H1 (cell line): ENCODE measurements at regions not wholly inside any gene's neighbourhood (a gene's known extent, or its start where the extent isn't known, plus 50 kb on each side); places are given as distances from the start of the nearest gene placed in this dataset.

Experiments used
- CTCF ChIA-PET: fragments of 300-600 bp; sonication (Branson Sonifier 250); formaldehyde crosslinking; loops from one replicate; lab custom pipeline; 2021; ENCODE audit not compliant: partially characterized antibody; lab: Charles Lee
- POLR2A ChIA-PET: fragments of 300-600 bp; sonication (Branson Sonifier 250); formaldehyde crosslinking; loops from one replicate; lab custom pipeline; 2021; ENCODE audit warnings: inconsistent platforms; ENCODE audit not compliant: partially characterized antibody; lab: Charles Lee
- DNase-seq, 2 experiments: peaks; one replicate each; pipeline versions ENCODE4 v3.0.0 to v3.0.0-alpha.2; 2010 to 2022; ENCODE audit warnings: low spot score in 2 of 2, low read depth in 1 of 2, mixed read lengths in 1 of 2
- FAIRE-seq: peaks from 2 replicates; lab custom pipeline; 2011; peaks lifted over from hg19 to GRCh38; lab: Jason Lieb, UNC
- H2AFZ ChIP-seq: 2 replicates; pipeline ENCODE4 v1.8.1; 2012; ENCODE audit warnings: low read length, inconsistent platforms
- H2AK5ac ChIP-seq: 2 replicates; pipeline ENCODE4 v1.6.1; 2013; ENCODE audit warnings: low read depth, low read length
- H2BK120ac ChIP-seq: replicated peaks from 2 replicates; pipeline ENCODE3; 2013; ENCODE audit warnings: low read depth, low read length, inconsistent platforms
- H2BK12ac ChIP-seq: 2 replicates; pipeline ENCODE4 v1.6.1; 2013; ENCODE audit warnings: low read depth, low read length
- H2BK15ac ChIP-seq: 2 replicates; pipeline ENCODE4 v1.6.1; 2013; ENCODE audit warnings: low read length
- H2BK20ac ChIP-seq: 2 replicates; pipeline ENCODE4 v1.6.1; 2013; ENCODE audit warnings: low read length
- H2BK5ac ChIP-seq: 2 replicates; pipeline ENCODE4 v1.6.1; 2013; ENCODE audit warnings: low read depth, low read length
- H3K14ac ChIP-seq: 2 replicates; pipeline ENCODE4 v1.6.1; 2013; ENCODE audit warnings: inconsistent platforms; ENCODE audit not compliant: insufficient read length
- H3K18ac ChIP-seq: 2 replicates; pipeline ENCODE4 v1.6.1; 2013; ENCODE audit warnings: low read length; ENCODE audit errors: extremely low read depth
- H3K23ac ChIP-seq: 2 replicates; pipeline ENCODE4 v1.6.1; 2013; ENCODE audit warnings: inconsistent platforms; ENCODE audit not compliant: insufficient read length
- H3K23me2 ChIP-seq: 2 replicates; pipeline ENCODE4 v1.6.1; 2013; ENCODE audit warnings: low read depth, low read length
- H3K27ac ChIP-seq: 2 replicates; pipeline ENCODE4 v1.6.1; 2011; ENCODE audit warnings: low read depth, low read length, inconsistent platforms
- H3K27me3 ChIP-seq, 4 experiments: replicated peaks in 1 of 4; 1 replicate in 1 of 4; 2 replicates in 3 of 4; pipeline versions ENCODE4 v1.6.1 to v1.8.1; 2011 to 2013; ENCODE audit warnings: low read length in 3 of 4, mild to moderate bottlenecking in 3 of 4, inconsistent platforms in 2 of 4, mixed read lengths in 2 of 4, moderate library complexity in 1 of 4; ENCODE audit not compliant: control insufficient read depth in 3 of 4, insufficient read depth in 3 of 4; ENCODE audit errors: extremely low read depth in 1 of 4
- H3K36me3 ChIP-seq, 4 experiments: 2 replicates each; pipeline versions ENCODE4 v1.6.1 to v1.8.1; 2011 to 2013; ENCODE audit warnings: mild to moderate bottlenecking in 4 of 4, low read length in 3 of 4, moderate library complexity in 2 of 4, control low read depth in 1 of 4, inconsistent platforms in 1 of 4; ENCODE audit not compliant: insufficient read depth in 4 of 4, control insufficient read depth in 2 of 4
- H3K4ac ChIP-seq: replicated peaks from 2 replicates; pipeline ENCODE3; 2013; ENCODE audit warnings: low read length, low read depth, mixed read lengths, inconsistent platforms; ENCODE audit not compliant: insufficient read length
- H3K4me1 ChIP-seq, 4 experiments: replicated peaks in 1 of 4; 1 replicate in 1 of 4; 2 replicates in 3 of 4; pipeline versions ENCODE4 v1.6.1 to v1.8.1; 2011 to 2013; ENCODE audit warnings: low read length in 3 of 4, inconsistent platforms in 2 of 4, mixed read lengths in 1 of 4; ENCODE audit not compliant: insufficient read depth in 4 of 4, control insufficient read depth in 3 of 4
- H3K4me2 ChIP-seq, 2 experiments: 2 replicates each; pipeline versions ENCODE4 v1.6.1 to v1.8.1; 2011 to 2013; ENCODE audit warnings: low read depth in 2 of 2, low read length in 2 of 2, control low read depth in 1 of 2, inconsistent platforms in 1 of 2, mild to moderate bottlenecking in 1 of 2; ENCODE audit not compliant: insufficient read depth in 1 of 2
- H3K4me3 ChIP-seq, 4 experiments: fragments of 200-600, 300-600 bp in 1 of 4; sonication (generic), shearing (Covaris generic), sonication (Bioruptor Twin) in 1 of 4; 2 replicates each; pipeline versions ENCODE4 v1.5.1 to v1.8.1; 2011 to 2016; ENCODE audit warnings: low read length in 4 of 4, low read depth in 3 of 4, control low read depth in 2 of 4, inconsistent platforms in 2 of 4, mild to moderate bottlenecking in 2 of 4, mixed read lengths in 1 of 4, moderate library complexity in 1 of 4; ENCODE audit not compliant: insufficient read depth in 2 of 4; ENCODE audit errors: extremely low read depth in 1 of 4
- H3K56ac ChIP-seq: replicated peaks from 2 replicates; pipeline ENCODE3; 2013; ENCODE audit warnings: low read depth, mild to moderate bottlenecking, mixed read lengths, low read length, inconsistent platforms; ENCODE audit not compliant: insufficient read length
- H3K79me1 ChIP-seq: 2 replicates; pipeline ENCODE4 v1.6.1; 2013; ENCODE audit warnings: low read depth, low read length, control low read depth
- H3K79me2 ChIP-seq, 2 experiments: 2 replicates each; pipeline versions ENCODE4 v1.6.1 to v1.8.1; 2012 to 2013; ENCODE audit warnings: low read length in 2 of 2, mild to moderate bottlenecking in 2 of 2, inconsistent platforms in 1 of 2; ENCODE audit not compliant: insufficient read depth in 2 of 2, control insufficient read depth in 1 of 2
- H3K9ac ChIP-seq, 4 experiments: replicated peaks in 1 of 4; 1 replicate in 1 of 4; 2 replicates in 3 of 4; pipeline versions ENCODE4 v1.6.1 to v1.8.1; 2011 to 2013; ENCODE audit warnings: low read depth in 3 of 4, low read length in 3 of 4, control low read depth in 2 of 4, mild to moderate bottlenecking in 2 of 4, moderate library complexity in 2 of 4, inconsistent platforms in 1 of 4; ENCODE audit errors: extremely low read depth in 1 of 4
- H3K9me3 ChIP-seq, 2 experiments: 2 replicates each; pipeline versions ENCODE4 v1.6.1 to v1.8.1; 2012 to 2013; ENCODE audit warnings: mild to moderate bottlenecking in 2 of 2, moderate library complexity in 2 of 2, control low read depth in 1 of 2, inconsistent platforms in 1 of 2, low read depth in 1 of 2, low read length in 1 of 2, mixed read lengths in 1 of 2; ENCODE audit not compliant: insufficient read depth in 2 of 2
- H4K20me1 ChIP-seq, 2 experiments: replicated peaks in 1 of 2; 2 replicates each; pipeline versions ENCODE3 to v1.8.1; 2011 to 2013; ENCODE audit warnings: inconsistent platforms in 2 of 2, low read length in 2 of 2, mild to moderate bottlenecking in 1 of 2; ENCODE audit not compliant: insufficient read depth in 2 of 2, control insufficient read depth in 1 of 2
- H4K5ac ChIP-seq: 2 replicates; pipeline ENCODE4 v1.6.1; 2013; ENCODE audit warnings: low read length, low read depth, mixed read lengths, inconsistent platforms; ENCODE audit not compliant: insufficient read length
- H4K8ac ChIP-seq: 2 replicates; pipeline ENCODE4 v1.8.0; 2013; ENCODE audit warnings: mild to moderate bottlenecking, moderate library complexity, low read length, inconsistent platforms; ENCODE audit not compliant: insufficient read depth; ENCODE audit errors: extremely low read depth
- H4K91ac ChIP-seq: replicated peaks from 2 replicates; pipeline ENCODE3; 2013; ENCODE audit warnings: low read length, mixed read lengths, inconsistent platforms; ENCODE audit not compliant: insufficient read length
- BACH1 ChIP-seq: IDR thresholded peaks from 2 replicates; pipeline ENCODE4 v1.6.1; 2012; ENCODE audit warnings: low read length, improper control_type of control experiment
- BRCA1 ChIP-seq: IDR thresholded peaks from 2 replicates; pipeline ENCODE4 v1.6.1; 2012; ENCODE audit warnings: low read depth, low read length, improper control_type of control experiment
- EP300 ChIP-seq, 2 experiments: IDR thresholded peaks; 1 replicate in 1 of 2; 2 replicates in 1 of 2; pipeline ENCODE4 v1.6.1; 2011 to 2012; ENCODE audit warnings: low read depth in 2 of 2, low read length in 2 of 2, mild to moderate bottlenecking in 2 of 2, borderline replicate concordance in 1 of 2, inconsistent platforms in 1 of 2, moderate library complexity in 1 of 2
- HDAC2 ChIP-seq, 2 experiments: fragments of 300-600 bp in 1 of 2; sonication (generic) in 1 of 2; IDR thresholded peaks; 2 replicates each; pipeline ENCODE4 v1.6.1; 2011 to 2012; ENCODE audit warnings: low read depth in 2 of 2, low read length in 2 of 2, mild to moderate bottlenecking in 2 of 2, moderate library complexity in 2 of 2, borderline replicate concordance in 1 of 2, inconsistent platforms in 1 of 2
- RAD21 ChIP-seq, 2 experiments: IDR thresholded peaks in 1 of 2; conservative IDR thresholded peaks in 1 of 2; 2 replicates each; pipeline ENCODE4 v1.6.1; 2011; ENCODE audit warnings: low read depth in 2 of 2, low read length in 2 of 2, improper control_type of control experiment in 1 of 2, inconsistent platforms in 1 of 2, mild to moderate bottlenecking in 1 of 2, moderate library complexity in 1 of 2
- SP2 ChIP-seq: IDR thresholded peaks from 2 replicates; pipeline ENCODE4 v1.6.1; 2012; ENCODE audit warnings: mild to moderate bottlenecking, low read length, inconsistent platforms
- SP4 ChIP-seq: IDR thresholded peaks from 2 replicates; pipeline ENCODE4 v1.6.1; 2012; ENCODE audit warnings: low read length, inconsistent platforms
- SRF ChIP-seq: IDR thresholded peaks from 2 replicates; pipeline ENCODE4 v1.6.1; 2011; ENCODE audit warnings: mild to moderate bottlenecking, low read depth, low read length, moderate library complexity
- TCF12 ChIP-seq: IDR thresholded peaks from 2 replicates; pipeline ENCODE4 v1.6.1; 2011; ENCODE audit warnings: low read depth, mild to moderate bottlenecking, low read length
- TEAD4 ChIP-seq: IDR thresholded peaks from 2 replicates; pipeline ENCODE4 v1.6.1; 2012; ENCODE audit warnings: low read depth, low read length, inconsistent platforms, mixed read lengths
- WGBS, 2 experiments: shearing (Covaris generic) in 1 of 2; methylation state at CpG; one replicate each; pipeline versions ENCODE4 v1.1.6 to v1.1.7; 2013 to 2015; ENCODE audit warnings: low lambda C conversion rate in 2 of 2, mixed read lengths in 2 of 2, inconsistent platforms in 1 of 2, low coverage in 1 of 2, missing lambda C conversion rate in 1 of 2; ENCODE audit not compliant: insufficient replicate concordance in 2 of 2, insufficient coverage in 1 of 2, insufficient read length in 1 of 2; ENCODE audit errors: extremely low coverage in 1 of 2, missing lambda C conversion rate in 1 of 2; 5-methylcytosine and 5-hydroxymethylcytosine counted together
- TF ChIP-seq, protein P1 (sequence below): IDR thresholded peaks from 2 replicates; pipeline ENCODE4 v1.6.1; 2011; ENCODE audit warnings: low read length, improper control_type of control experiment
- TF ChIP-seq, protein P2 (sequence below): IDR thresholded peaks from 2 replicates; pipeline ENCODE4 v1.6.1; 2012; ENCODE audit warnings: inconsistent platforms
- TF ChIP-seq, protein P3 (sequence below): IDR thresholded peaks from 2 replicates; pipeline ENCODE4 v1.6.1; 2011; ENCODE audit warnings: low read depth, mild to moderate bottlenecking, low read length; ENCODE audit not compliant: insufficient read depth

GRCh38 chr12:58081488-58081887, 140.1 kb downstream of the ATP23 start:
- no peaks in the 10 kb centered on the region for H4K20me1 ChIP-seq
- H2AFZ ChIP-seq = no peak overlapping the region
- no peak for DNase-seq
- no peak overlapping the region for H2BK120ac ChIP-seq
- H3K79me1 ChIP-seq = no peaks in the 10 kb centered on the region
- no peak overlapping the region for H3K9ac ChIP-seq
- H2BK20ac ChIP-seq = no peak overlapping the region
- no peak overlapping the region for H4K5ac ChIP-seq
- no peak overlapping the region for H3K27ac ChIP-seq
- no peak for FAIRE-seq
- 0% methylated on average over 1 of the region's 1 CpG; no CpG with 5 or more reads in 1 of the 2 experiments for WGBS, 2 experiments
- H4K8ac ChIP-seq = no peak overlapping the region
- H3K9me3 ChIP-seq = no peaks in the 10 kb centered on the region
- H3K56ac ChIP-seq = no peak overlapping the region
- no peak overlapping the region for H2AK5ac ChIP-seq
- ChIA-PET POLR2A (no interaction called here), CTCF (no interaction called here)
- H3K79me2 ChIP-seq = no peaks in the 10 kb centered on the region
- H3K4me3 ChIP-seq = no peak overlapping the region
- H3K14ac ChIP-seq = no peak overlapping the region
- H2BK5ac ChIP-seq = no peak overlapping the region
- H3K4me1 ChIP-seq = no peaks in the 10 kb centered on the region
- no peak overlapping the region for H3K4me2 ChIP-seq
- H3K23ac ChIP-seq = no peak overlapping the region
- no peak overlapping the region for H2BK15ac ChIP-seq
- H3K36me3 ChIP-seq = no peaks in the 10 kb centered on the region
- H3K23me2 ChIP-seq = no peaks in the 10 kb centered on the region
- H2BK12ac ChIP-seq = no peak overlapping the region
- H3K18ac ChIP-seq = no peak overlapping the region
- no peaks in the 10 kb centered on the region for H3K27me3 ChIP-seq
- H4K91ac ChIP-seq = no peak overlapping the region
- no peak overlapping the region for H3K4ac ChIP-seq
- TF ChIP-seq TEAD4 (no peak), BACH1 (no peak), EP300 (IDR thresholded peaks at IDR 0.05; ENCODE audit: borderline replicate concordance in 1 of 2, low read depth in 2 of 2, low read length in 2 of 2) (no peak), SRF (no peak), BRCA1 (no peak), TCF12 (no peak), SP4 (no peak), HDAC2 (IDR thresholded peaks at IDR 0.05; ENCODE audit: borderline replicate concordance in 1 of 2, low read depth in 2 of 2, low read length in 2 of 2) (no peak), SP2 (no peak), RAD21 (IDR thresholded peaks at IDR 0.05 in 1 of 2, conservative IDR thresholded peaks at IDR 0.05 in 1 of 2; ENCODE audit: low read depth in 2 of 2, low read length in 2 of 2) (no peak)
- TF ChIP-seq, protein P1, sequence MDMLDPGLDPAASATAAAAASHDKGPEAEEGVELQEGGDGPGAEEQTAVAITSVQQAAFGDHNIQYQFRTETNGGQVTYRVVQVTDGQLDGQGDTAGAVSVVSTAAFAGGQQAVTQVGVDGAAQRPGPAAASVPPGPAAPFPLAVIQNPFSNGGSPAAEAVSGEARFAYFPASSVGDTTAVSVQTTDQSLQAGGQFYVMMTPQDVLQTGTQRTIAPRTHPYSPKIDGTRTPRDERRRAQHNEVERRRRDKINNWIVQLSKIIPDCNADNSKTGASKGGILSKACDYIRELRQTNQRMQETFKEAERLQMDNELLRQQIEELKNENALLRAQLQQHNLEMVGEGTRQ = no peak
- TF ChIP-seq, protein P2, sequence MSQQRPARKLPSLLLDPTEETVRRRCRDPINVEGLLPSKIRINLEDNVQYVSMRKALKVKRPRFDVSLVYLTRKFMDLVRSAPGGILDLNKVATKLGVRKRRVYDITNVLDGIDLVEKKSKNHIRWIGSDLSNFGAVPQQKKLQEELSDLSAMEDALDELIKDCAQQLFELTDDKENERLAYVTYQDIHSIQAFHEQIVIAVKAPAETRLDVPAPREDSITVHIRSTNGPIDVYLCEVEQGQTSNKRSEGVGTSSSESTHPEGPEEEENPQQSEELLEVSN = no peak
- TF ChIP-seq, protein P3, sequence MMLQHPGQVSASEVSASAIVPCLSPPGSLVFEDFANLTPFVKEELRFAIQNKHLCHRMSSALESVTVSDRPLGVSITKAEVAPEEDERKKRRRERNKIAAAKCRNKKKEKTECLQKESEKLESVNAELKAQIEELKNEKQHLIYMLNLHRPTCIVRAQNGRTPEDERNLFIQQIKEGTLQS = no peak
